Muscle of leg (tissue), 3 donors: ENCODE measurements at regions not wholly inside any gene's neighbourhood (a gene's known extent, or its start where the extent isn't known, plus 50 kb on each side); places are given as distances from the start of the nearest gene placed in this dataset.
"Not testable (repeated sequence)": the region's sequence is repeated elsewhere in the genome, so short reads cannot be mapped to it uniquely, and the experiment has no call there.

Experiments used
- DNase-seq: peaks from one replicate; pipeline ENCODE4 v3.0.0; 2013
- H3K27ac ChIP-seq: one replicate; pipeline ENCODE4 v1.5.1; 2013; ENCODE audit warnings: mild to moderate bottlenecking, low read length, control low read depth
- H3K27me3 ChIP-seq: one replicate; pipeline ENCODE4 v1.6.1; 2013; ENCODE audit warnings: low read length; ENCODE audit not compliant: control insufficient read depth, insufficient read depth
- H3K36me3 ChIP-seq: one replicate; pipeline ENCODE4 v1.6.1; 2013; ENCODE audit warnings: low read length; ENCODE audit not compliant: control insufficient read depth, insufficient read depth
- H3K4me1 ChIP-seq: one replicate; pipeline ENCODE4 v1.6.1; 2013; ENCODE audit warnings: low read length; ENCODE audit not compliant: control insufficient read depth, insufficient read depth
- H3K4me3 ChIP-seq: one replicate; pipeline ENCODE4 v1.5.1; 2013; ENCODE audit warnings: low read length, control low read depth
- H3K9me3 ChIP-seq: replicated peaks from 2 replicates; pipeline ENCODE4 v1.6.1; 2013; ENCODE audit warnings: low read depth, low read length; ENCODE audit not compliant: control insufficient read depth
- WGBS: methylation state at CpG from one replicate; pipeline ENCODE4 v1.1.5; 2013; ENCODE audit warnings: missing lambda C conversion rate; ENCODE audit not compliant: insufficient coverage; 5-methylcytosine and 5-hydroxymethylcytosine counted together

DNA sequence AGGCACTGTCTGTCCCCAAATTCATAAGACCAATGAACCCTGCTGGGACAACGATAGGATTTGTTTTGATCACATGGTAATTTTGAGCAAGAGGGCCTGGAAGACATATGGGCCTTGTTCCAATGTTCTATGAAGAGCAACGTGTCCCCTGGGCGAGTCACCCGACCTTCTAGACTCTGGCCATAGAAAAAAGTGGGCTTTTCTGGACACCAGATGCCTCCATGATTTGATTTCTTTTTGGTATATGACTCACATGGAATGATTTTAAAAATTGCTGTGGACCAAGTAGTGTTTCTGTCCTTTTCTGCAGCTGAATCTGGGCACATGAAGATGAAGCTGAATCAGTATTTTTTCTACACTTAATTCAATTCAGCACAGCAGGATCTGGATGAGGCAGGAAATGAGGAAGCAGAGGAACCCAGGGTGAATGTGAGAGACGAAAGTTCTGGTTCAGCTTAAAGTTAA, 104.9 kb downstream of the CDC42EP3 start:
- no peak overlapping the region for H3K4me3 ChIP-seq
- peaks cover 5% of the 10 kb centered on the region for H3K4me1 ChIP-seq
- 48% methylated on average over 3 of the region's 5 CpGs for WGBS
- no peaks in the 10 kb centered on the region for H3K9me3 ChIP-seq
- no peaks in the 10 kb centered on the region for H3K36me3 ChIP-seq
- DNase-seq = no peak
- H3K27me3 ChIP-seq = no peaks in the 10 kb centered on the region
- H3K27ac ChIP-seq = no peak overlapping the region

DNA sequence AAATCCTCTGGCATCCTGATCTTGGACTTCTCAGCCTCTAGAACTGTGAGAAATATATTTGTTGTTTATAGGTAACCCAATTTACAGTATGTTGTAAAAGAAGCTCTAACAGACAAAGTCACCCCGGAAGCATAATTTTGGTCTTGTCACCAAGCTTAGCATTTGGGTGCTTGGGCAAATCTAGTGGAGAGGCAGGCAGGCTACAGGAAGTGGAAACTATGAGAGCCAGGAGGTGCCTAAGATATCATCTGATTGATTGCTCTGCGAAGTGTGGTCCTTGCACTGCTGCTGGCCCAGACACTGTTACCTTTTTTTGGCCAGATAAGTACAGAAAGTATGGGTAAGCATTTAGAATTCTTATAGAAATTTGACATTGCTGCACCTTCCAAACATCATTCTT, 102.9 kb downstream of the CDC42EP3 start:
- Histone ChIP-seq H3K27me3 (no peaks in the 10 kb centered on the region), H3K36me3 (no peaks in the 10 kb centered on the region), H3K9me3 (no peaks in the 10 kb centered on the region), H3K4me3 (no peak overlapping the region), H3K4me1 (peaks cover 5% of the 10 kb centered on the region), H3K27ac (no peak overlapping the region)
- no peak for DNase-seq
- WGBS = 90% methylated on average over 1 of the region's 2 CpGs

DNA sequence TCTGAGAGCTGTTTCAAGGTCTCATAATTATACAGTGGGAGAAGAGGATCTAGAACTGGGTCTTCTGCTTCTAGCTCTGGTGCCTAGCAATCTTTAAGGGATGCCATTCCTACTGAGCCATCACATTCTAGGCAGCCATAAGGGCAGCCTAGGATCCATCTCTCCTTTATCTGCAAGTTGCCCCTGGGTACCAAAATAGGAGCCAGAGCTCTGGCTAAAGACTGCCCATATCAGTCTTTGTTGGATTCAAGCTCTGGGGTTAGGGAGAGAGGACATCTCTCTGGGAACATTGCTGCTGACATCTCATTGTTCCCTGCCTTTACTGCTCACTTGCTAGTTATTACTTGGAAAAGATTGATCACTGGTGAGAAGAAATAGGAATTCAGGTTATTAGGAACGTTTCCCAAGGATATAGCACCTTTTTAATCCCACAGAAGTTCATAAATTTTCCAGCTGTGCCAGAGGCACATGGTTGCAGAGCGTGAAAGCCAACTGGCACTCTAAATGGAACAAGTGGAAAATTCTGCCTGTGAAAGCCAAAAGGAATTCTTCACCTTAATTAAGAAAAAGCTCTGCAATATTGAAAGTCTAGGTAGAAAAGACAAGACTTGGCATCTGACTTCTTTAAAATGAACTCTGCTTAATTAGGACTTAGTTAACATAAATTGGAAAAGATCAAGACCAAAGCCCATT, 102.2 kb downstream of the CDC42EP3 start:
- DNase-seq = peak; percentile 57
- Histone ChIP-seq H3K27me3 (no peaks in the 10 kb centered on the region), H3K4me3 (no peak overlapping the region), H3K27ac (no peak overlapping the region), H3K4me1 (peaks cover 5% of the 10 kb centered on the region), H3K9me3 (no peaks in the 10 kb centered on the region), H3K36me3 (no peaks in the 10 kb centered on the region)
- no CpG with 5 or more reads among the region's 2 CpGs for WGBS

DNA sequence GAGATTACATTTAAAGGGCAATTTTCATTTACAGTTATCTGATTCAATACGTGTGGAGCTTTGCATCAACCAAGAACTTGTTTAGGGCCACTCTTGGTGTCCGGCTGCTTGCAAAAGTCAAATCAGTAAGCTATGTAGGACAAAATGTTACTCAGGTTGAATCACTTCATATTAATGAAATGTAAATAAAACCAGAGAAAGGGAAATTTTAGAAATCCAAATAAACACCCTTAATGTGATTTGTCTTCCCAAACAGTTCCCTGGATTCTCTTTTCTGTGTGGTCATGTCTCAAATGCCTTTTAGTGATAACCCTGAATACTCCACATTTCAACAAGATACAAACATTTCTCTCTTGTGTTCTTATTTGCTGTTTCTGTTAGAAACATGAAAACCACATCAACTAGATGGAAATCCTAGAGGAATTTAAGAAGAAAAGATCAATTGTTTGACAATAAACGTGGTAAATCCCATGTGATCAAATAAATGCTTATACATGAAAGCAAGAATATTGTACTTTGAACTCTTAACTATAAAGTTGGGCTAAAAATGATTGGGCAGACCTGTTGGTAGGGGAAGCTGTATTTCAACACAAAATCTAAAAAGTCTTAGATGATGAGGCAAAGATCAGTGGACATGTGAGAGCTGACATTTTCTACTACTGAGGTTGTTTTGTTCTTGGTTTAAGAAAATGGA, 101.3 kb downstream of the CDC42EP3 start:
- Histone ChIP-seq H3K36me3 (no peaks in the 10 kb centered on the region), H3K27me3 (no peaks in the 10 kb centered on the region), H3K4me3 (no peak overlapping the region), H3K4me1 (peaks cover 5% of the 10 kb centered on the region), H3K9me3 (no peaks in the 10 kb centered on the region), H3K27ac (no peak overlapping the region)
- WGBS = no CpG with 5 or more reads among the region's 3 CpGs
- DNase-seq = no peak

DNA sequence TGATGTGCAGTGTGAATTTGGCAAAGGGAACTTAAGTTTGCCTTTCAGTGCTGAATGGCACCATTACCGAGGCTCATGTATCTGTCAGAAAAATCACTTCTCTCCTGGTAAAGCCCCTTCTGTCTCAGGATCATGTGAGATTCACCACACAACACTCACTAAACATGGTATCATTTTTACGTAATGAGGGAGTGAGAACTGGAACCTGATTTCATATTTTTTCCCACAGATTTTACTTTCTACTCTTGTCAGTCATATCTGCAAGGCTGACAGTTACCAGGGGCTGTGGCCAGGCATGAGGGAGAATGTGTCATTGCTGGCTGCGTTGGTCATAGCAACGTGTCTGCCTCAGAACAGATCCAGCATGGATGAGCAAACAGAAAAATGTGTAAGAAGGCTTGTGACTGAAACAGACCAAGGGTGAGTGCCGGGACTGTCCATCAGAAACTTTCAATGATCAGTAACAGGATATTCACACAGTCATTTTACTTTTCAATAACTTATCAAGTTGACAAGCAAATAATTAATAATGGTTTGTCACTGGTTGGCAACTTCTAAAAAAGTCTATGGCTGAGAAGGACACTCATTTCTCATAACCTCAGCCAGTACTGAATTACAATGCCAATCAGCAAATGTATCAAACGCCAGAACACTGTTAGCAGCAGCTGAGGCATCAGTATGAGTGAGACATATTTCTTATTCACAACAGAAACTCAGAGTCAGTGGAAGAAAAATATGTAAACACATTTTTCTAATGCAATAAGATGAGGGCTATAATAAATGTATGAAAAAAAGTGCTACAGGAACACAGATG, 100.5 kb downstream of the CDC42EP3 start:
- Histone ChIP-seq H3K4me3 (no peak overlapping the region), H3K36me3 (no peaks in the 10 kb centered on the region), H3K27me3 (no peaks in the 10 kb centered on the region), H3K27ac (no peak overlapping the region), H3K4me1 (peaks cover 5% of the 10 kb centered on the region), H3K9me3 (no peaks in the 10 kb centered on the region)
- 40% methylated on average over 2 of the region's 6 CpGs for WGBS
- no peak for DNase-seq

DNA sequence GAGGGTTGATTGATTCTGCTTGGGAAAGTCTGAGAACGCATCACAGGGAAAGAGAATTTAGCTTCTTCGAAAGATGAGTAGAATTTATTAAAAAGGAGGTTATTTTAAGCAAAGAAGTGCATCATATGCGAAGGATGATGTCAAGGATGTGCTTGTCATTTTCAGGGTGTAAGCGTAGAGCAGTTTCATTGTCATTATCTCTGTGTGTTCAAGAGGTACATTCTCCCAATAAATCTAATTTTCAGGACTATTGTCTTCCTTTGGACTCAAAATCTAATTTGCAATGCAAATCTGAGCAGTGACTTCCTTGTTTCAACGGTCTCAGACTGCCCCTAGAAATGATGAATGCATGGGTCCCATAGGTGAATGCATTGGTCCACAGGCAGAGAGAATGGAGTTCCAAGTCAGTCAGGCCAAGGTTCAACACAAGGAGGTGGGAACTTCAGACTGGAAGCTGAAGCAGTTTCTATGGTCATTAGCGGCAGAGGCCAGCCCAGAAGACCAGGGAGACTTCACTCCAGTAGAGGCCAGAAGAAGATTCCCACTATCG, 99.8 kb downstream of the CDC42EP3 start:
- Histone ChIP-seq H3K4me1 (peaks cover 5% of the 10 kb centered on the region), H3K36me3 (no peaks in the 10 kb centered on the region), H3K9me3 (no peaks in the 10 kb centered on the region), H3K27ac (no peak overlapping the region), H3K4me3 (no peak overlapping the region), H3K27me3 (no peaks in the 10 kb centered on the region)
- 88% methylated on average over 6 of the region's 7 CpGs for WGBS
- DNase-seq = no peak

DNA sequence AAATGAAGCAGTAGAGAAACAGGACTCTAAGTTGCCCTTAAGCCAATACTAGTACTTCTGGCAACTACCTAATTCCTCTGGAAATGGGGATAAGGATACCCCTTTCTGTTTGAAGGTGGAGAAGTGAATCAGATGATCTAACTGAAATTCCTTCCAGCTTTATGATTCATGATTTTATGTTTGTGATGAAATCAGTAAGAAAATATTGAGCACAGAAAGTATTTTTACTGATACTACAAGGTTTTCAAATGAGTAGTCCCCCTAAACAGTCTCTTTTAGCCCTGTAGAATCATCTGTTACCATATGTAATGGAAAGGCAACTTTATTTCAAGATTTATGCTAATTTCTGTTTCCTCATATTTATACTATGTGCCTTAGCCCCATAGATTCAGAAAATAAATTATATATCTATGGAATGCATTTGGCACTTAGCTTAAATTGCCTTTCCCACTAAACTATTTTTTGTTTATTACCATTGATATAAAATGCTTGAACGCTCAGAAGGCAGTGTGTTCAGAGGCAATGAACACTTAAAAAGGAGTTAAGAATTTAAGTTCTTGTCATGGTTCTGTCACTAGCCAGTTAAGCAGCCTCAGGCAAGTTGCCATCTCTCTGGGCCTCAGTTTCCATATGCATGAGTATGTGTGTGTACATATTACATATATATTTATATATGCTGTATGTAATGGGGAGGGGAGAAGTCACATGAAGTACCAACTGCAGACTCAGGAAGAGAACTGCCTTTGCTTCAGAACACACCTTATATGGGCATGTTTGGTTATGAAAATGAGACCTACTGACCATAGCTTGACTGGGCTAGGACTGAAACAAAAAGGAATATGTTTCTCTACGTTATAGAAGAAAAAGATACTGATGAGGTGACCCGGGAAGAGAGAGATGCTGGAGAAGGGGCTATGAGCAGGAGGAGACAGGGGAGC, 97.7 kb downstream of the CDC42EP3 start:
- WGBS = 59% methylated on average over 2 of the region's 3 CpGs
- Histone ChIP-seq H3K27ac (no peak overlapping the region), H3K9me3 (no peaks in the 10 kb centered on the region), H3K4me1 (peaks cover 5% of the 10 kb centered on the region), H3K36me3 (no peaks in the 10 kb centered on the region), H3K4me3 (no peak overlapping the region), H3K27me3 (no peaks in the 10 kb centered on the region)
- no peak for DNase-seq

DNA sequence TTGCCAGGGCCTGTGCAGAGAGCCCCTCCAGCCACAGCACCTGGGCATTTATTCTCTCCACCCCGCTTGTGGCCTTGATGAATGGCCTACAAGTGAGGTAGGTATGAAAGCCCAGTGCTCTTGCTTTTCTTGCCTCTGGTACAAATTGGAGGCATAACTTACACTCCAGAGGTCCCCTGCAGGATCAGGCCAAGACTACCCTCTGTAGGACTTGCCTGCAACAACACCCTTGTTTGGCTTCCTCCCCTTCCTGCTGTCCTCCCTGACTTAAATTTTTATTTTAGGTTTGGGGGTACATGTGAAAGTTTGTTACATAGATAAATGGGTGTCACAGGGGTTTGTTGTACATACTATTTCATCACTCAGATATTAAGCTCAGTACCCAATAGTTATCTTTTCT, 95.7 kb downstream of the CDC42EP3 start:
- H3K4me3 ChIP-seq = no peak overlapping the region
- no peaks in the 10 kb centered on the region for H3K27me3 ChIP-seq
- peaks cover 2% of the 10 kb centered on the region for H3K4me1 ChIP-seq
- DNase-seq = no peak
- no CpG with 5 or more reads among the region's 1 CpG for WGBS
- H3K27ac ChIP-seq = no peak overlapping the region
- H3K36me3 ChIP-seq = no peaks in the 10 kb centered on the region
- no peaks in the 10 kb centered on the region for H3K9me3 ChIP-seq

DNA sequence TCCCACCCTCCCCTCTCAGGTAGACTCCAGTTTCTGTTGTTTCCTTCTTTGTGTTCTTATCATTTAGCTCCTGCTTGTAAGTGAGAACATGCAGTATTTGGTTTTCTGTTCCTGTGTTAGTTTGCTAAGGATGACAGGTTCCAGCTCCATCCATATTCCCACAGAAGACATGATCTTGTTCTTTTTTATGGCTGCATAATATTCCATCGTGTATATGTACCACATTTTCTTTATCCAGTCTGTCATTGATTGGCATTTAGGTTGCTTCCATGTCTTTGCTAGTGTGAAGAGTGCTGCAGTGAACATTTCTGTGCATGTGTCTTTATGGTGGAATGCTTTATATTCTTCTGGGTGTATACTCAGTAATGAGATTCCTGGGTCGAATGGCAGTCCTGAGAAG, 95.2 kb downstream of the CDC42EP3 start:
- H3K4me1 ChIP-seq, H3K9me3 ChIP-seq, DNase-seq, H3K36me3 ChIP-seq, H3K4me3 ChIP-seq, H3K27me3 ChIP-seq, H3K27ac ChIP-seq: not testable (repeated sequence)
- WGBS = no CpG with 5 or more reads among the region's 2 CpGs
